Muscle of leg (tissue), 3 donors: ENCODE measurements at regions not wholly inside any gene's neighbourhood (a gene's known extent, or its start where the extent isn't known, plus 50 kb on each side); places are given as distances from the start of the nearest gene placed in this dataset.

Experiments
- DNase-seq: peaks from one replicate; pipeline ENCODE4 v3.0.0; 2013
- H3K27ac ChIP-seq: one replicate; pipeline ENCODE4 v1.5.1; 2013; ENCODE audit warnings: mild to moderate bottlenecking, low read length, control low read depth
- H3K27me3 ChIP-seq: one replicate; pipeline ENCODE4 v1.6.1; 2013; ENCODE audit warnings: low read length; ENCODE audit not compliant: control insufficient read depth, insufficient read depth
- H3K36me3 ChIP-seq: one replicate; pipeline ENCODE4 v1.6.1; 2013; ENCODE audit warnings: low read length; ENCODE audit not compliant: control insufficient read depth, insufficient read depth
- H3K4me1 ChIP-seq: one replicate; pipeline ENCODE4 v1.6.1; 2013; ENCODE audit warnings: low read length; ENCODE audit not compliant: control insufficient read depth, insufficient read depth
- H3K4me3 ChIP-seq: one replicate; pipeline ENCODE4 v1.5.1; 2013; ENCODE audit warnings: low read length, control low read depth
- H3K9me3 ChIP-seq: replicated peaks from 2 replicates; pipeline ENCODE4 v1.6.1; 2013; ENCODE audit warnings: low read depth, low read length; ENCODE audit not compliant: control insufficient read depth
- WGBS: methylation state at CpG from one replicate; pipeline ENCODE4 v1.1.5; 2013; ENCODE audit warnings: missing lambda C conversion rate; ENCODE audit not compliant: insufficient coverage; 5-methylcytosine and 5-hydroxymethylcytosine counted together

- Histone ChIP-seq H3K27me3 (no peaks in the 10 kb centered on the region), H3K9me3 (no peaks in the 10 kb centered on the region), H3K36me3 (no peaks in the 10 kb centered on the region), H3K4me3 (no peak overlapping the region), H3K4me1 (no peaks in the 10 kb centered on the region), H3K27ac (no peak overlapping the region)
- no peak for DNase-seq
These were observed 211.4 kb upstream of the OR4E1 start for GRCh38 chr14:21884995-21885394.

- no peak for DNase-seq
- Histone ChIP-seq H3K27me3 (no peaks in the 10 kb centered on the region), H3K9me3 (no peaks in the 10 kb centered on the region), H3K4me1 (no peaks in the 10 kb centered on the region), H3K27ac (no peak overlapping the region), H3K36me3 (no peaks in the 10 kb centered on the region), H3K4me3 (no peak overlapping the region)
- WGBS = 29% methylated on average over 1 of the region's 1 CpG
These were observed 208.6 kb upstream of the OR4E1 start for GRCh38 chr14:21882226-21882625.

GRCh38 chr14:21880918-21881317, 207.3 kb upstream of the OR4E1 start:
- no CpG with 5 or more reads among the region's 3 CpGs for WGBS

GRCh38 chr14:21875791-21876190, 202.2 kb upstream of the OR4E1 start:
- no CpG with 5 or more reads among the region's 2 CpGs for WGBS
- Histone ChIP-seq H3K4me1 (no peaks in the 10 kb centered on the region), H3K27ac (no peak overlapping the region), H3K4me3 (no peak overlapping the region), H3K36me3 (no peaks in the 10 kb centered on the region), H3K27me3 (no peaks in the 10 kb centered on the region), H3K9me3 (no peaks in the 10 kb centered on the region)
- DNase-seq = no peak

More at GRCh38 chr14:21880918-21881317, 207.3 kb upstream of the OR4E1 start:
- no peaks in the 10 kb centered on the region for H3K4me1 ChIP-seq
- no peaks in the 10 kb centered on the region for H3K9me3 ChIP-seq
- no peak for DNase-seq
- H3K27me3 ChIP-seq = no peaks in the 10 kb centered on the region
- H3K36me3 ChIP-seq = no peaks in the 10 kb centered on the region
- no peak overlapping the region for H3K4me3 ChIP-seq
- no peak overlapping the region for H3K27ac ChIP-seq

- no peak overlapping the region for H3K27ac ChIP-seq
- no CpG with 5 or more reads among the region's 1 CpG for WGBS
- no peaks in the 10 kb centered on the region for H3K4me1 ChIP-seq
- no peak overlapping the region for H3K4me3 ChIP-seq
- no peaks in the 10 kb centered on the region for H3K36me3 ChIP-seq
- no peaks in the 10 kb centered on the region for H3K9me3 ChIP-seq
- DNase-seq = no peak
- H3K27me3 ChIP-seq = no peaks in the 10 kb centered on the region
These were observed 201.3 kb upstream of the OR4E1 start for GRCh38 chr14:21874946-21875345.

GRCh38 chr14:21874167-21874566, 200.5 kb upstream of the OR4E1 start:
- no peaks in the 10 kb centered on the region for H3K4me1 ChIP-seq
- H3K27ac ChIP-seq = no peak overlapping the region
- no peaks in the 10 kb centered on the region for H3K36me3 ChIP-seq
- no CpG with 5 or more reads among the region's 3 CpGs for WGBS
- H3K4me3 ChIP-seq = no peak overlapping the region
- no peak for DNase-seq
- H3K9me3 ChIP-seq = no peaks in the 10 kb centered on the region
- H3K27me3 ChIP-seq = no peaks in the 10 kb centered on the region

GRCh38 chr14:21868442-21869046, 194.9 kb upstream of the OR4E1 start:
- Histone ChIP-seq H3K4me1 (no peaks in the 10 kb centered on the region), H3K4me3 (no peak overlapping the region), H3K27me3 (no peaks in the 10 kb centered on the region), H3K36me3 (no peaks in the 10 kb centered on the region), H3K27ac (no peak overlapping the region), H3K9me3 (no peaks in the 10 kb centered on the region)
- peak; percentile 12 for DNase-seq
- WGBS = no CpG with 5 or more reads among the region's 2 CpGs

GRCh38 chr14:21867541-21867940, 193.9 kb upstream of the OR4E1 start:
- Histone ChIP-seq H3K4me1 (no peaks in the 10 kb centered on the region), H3K27ac (no peak overlapping the region), H3K4me3 (no peak overlapping the region), H3K36me3 (no peaks in the 10 kb centered on the region), H3K9me3 (no peaks in the 10 kb centered on the region), H3K27me3 (no peaks in the 10 kb centered on the region)
- DNase-seq = no peak

GRCh38 chr14:21866479-21866878, 192.9 kb upstream of the OR4E1 start:
- H3K27ac ChIP-seq = no peak overlapping the region
- no peak for DNase-seq

GRCh38 chr14:21863289-21863688, 189.7 kb upstream of the OR4E1 start:
- no peak for DNase-seq
- H3K4me3 ChIP-seq = no peak overlapping the region
- no peaks in the 10 kb centered on the region for H3K4me1 ChIP-seq
- H3K27me3 ChIP-seq = no peaks in the 10 kb centered on the region
- no CpG with 5 or more reads among the region's 2 CpGs for WGBS
- no peaks in the 10 kb centered on the region for H3K36me3 ChIP-seq
- H3K27ac ChIP-seq = no peak overlapping the region
- no peaks in the 10 kb centered on the region for H3K9me3 ChIP-seq

More at GRCh38 chr14:21866479-21866878, 192.9 kb upstream of the OR4E1 start:
- no peaks in the 10 kb centered on the region for H3K27me3 ChIP-seq
- no peak overlapping the region for H3K4me3 ChIP-seq
- H3K9me3 ChIP-seq = no peaks in the 10 kb centered on the region
- no peaks in the 10 kb centered on the region for H3K36me3 ChIP-seq
- H3K4me1 ChIP-seq = no peaks in the 10 kb centered on the region

GRCh38 chr14:21861153-21861552, 187.5 kb upstream of the OR4E1 start:
- 71% methylated on average over 1 of the region's 4 CpGs for WGBS
- H3K27ac ChIP-seq = no peak overlapping the region
- no peaks in the 10 kb centered on the region for H3K36me3 ChIP-seq
- no peaks in the 10 kb centered on the region for H3K9me3 ChIP-seq
- H3K4me1 ChIP-seq = no peaks in the 10 kb centered on the region
- H3K27me3 ChIP-seq = no peaks in the 10 kb centered on the region
- DNase-seq = no peak
- H3K4me3 ChIP-seq = no peak overlapping the region
